HCT116 (cell line): ENCODE measurements at regions not wholly inside any gene's neighbourhood (a gene's known extent, or its start where the extent isn't known, plus 50 kb on each side); places are given as distances from the start of the nearest gene placed in this dataset.

Experiments
- ATAC-seq: fragments of 200-7000 bp; cut with Tn5 transposase; 2 replicates; pipeline ENCODE4 v1.9.1; 2020; ENCODE audit warnings: mild to moderate bottlenecking, moderate library complexity
- BruUV-seq: library from RNA; stranded (reverse); fragments of 400-500 nt; replicated peaks from 2 replicates; lab custom pipeline; 2021; lab: Mats Ljungman, UMichigan
- CTCF ChIA-PET: fragments of 300-600 bp; sonication (Branson Sonifier 250); formaldehyde crosslinking; loops from one replicate; lab custom pipeline; 2021; ENCODE audit warnings: antibody characterized with exemption; lab: Charles Lee
- POLR2A ChIA-PET: fragments of 300-600, 350-600 bp; sonication (Branson Sonifier 250); formaldehyde crosslinking; loops from one replicate; lab custom pipeline; 2021; ENCODE audit warnings: antibody characterized with exemption; lab: Charles Lee
- RAD21 ChIA-PET, 2 experiments: fragments of 300-600 bp; sonication (Branson Sonifier 250); formaldehyde crosslinking; loops; one replicate each; lab custom pipeline; 2023; ENCODE audit warnings: low total read pairs in 2 of 2; ENCODE audit not compliant: uncharacterized antibody in 2 of 2, unreplicated experiment in 2 of 2, low non-redundant PET in 1 of 2; lab: Charles Lee
- DNase-seq: peaks from one replicate; pipeline ENCODE4 v3.0.0-alpha.2; 2010; ENCODE audit warnings: low read depth, low spot score
- H2AFZ ChIP-seq: fragments of 200-600 bp; shearing (Covaris generic), sonication (generic); 2 replicates; pipeline ENCODE4 v1.6.1; 2017; ENCODE audit warnings: low read depth, mixed run types, mixed read lengths, antibody characterized with exemption, low read length; ENCODE audit not compliant: poor library complexity, severe bottlenecking
- H3K27ac ChIP-seq: 2 replicates; pipeline ENCODE4 v1.5.1; 2012; ENCODE audit warnings: low read depth, low read length
- H3K27me3 ChIP-seq: fragments of 200-600 bp; sonication (generic); 2 replicates; pipeline ENCODE4 v1.6.1; 2016; ENCODE audit warnings: mixed run types, low read length, mixed read lengths; ENCODE audit not compliant: insufficient read depth
- H3K36me3 ChIP-seq, 2 experiments: fragments of 200-500 bp in 1 of 2; fragments of 200-600 bp in 1 of 2; sonication (Bioruptor generic) in 1 of 2; sonication (generic) in 1 of 2; 2 replicates each; pipeline versions ENCODE4 v1.5.1 to v1.6.1; 2014 to 2016; ENCODE audit warnings: low read length in 2 of 2, inconsistent platforms in 1 of 2, mixed read lengths in 1 of 2, mixed run types in 1 of 2; ENCODE audit not compliant: insufficient read depth in 2 of 2, control insufficient read depth in 1 of 2
- H3K4me1 ChIP-seq, 2 experiments: fragments of 200-600 bp in 1 of 2; sonication (generic) in 1 of 2; 2 replicates each; pipeline versions ENCODE4 v1.5.1 to v1.6.1; 2012 to 2017; ENCODE audit warnings: low read length in 2 of 2, inconsistent platforms in 1 of 2, mild to moderate bottlenecking in 1 of 2, mixed read lengths in 1 of 2, mixed run types in 1 of 2, moderate library complexity in 1 of 2; ENCODE audit not compliant: insufficient read depth in 2 of 2, control insufficient read depth in 1 of 2
- H3K4me2 ChIP-seq: fragments of 200-600 bp; sonication (generic); 2 replicates; pipeline ENCODE4 v1.6.1; 2017; ENCODE audit warnings: mixed run types, low read length, mixed read lengths
- H3K4me3 ChIP-seq, 2 experiments: fragments of 200-600 bp in 1 of 2; sonication (generic) in 1 of 2; replicated peaks in 1 of 2; 2 replicates each; pipeline ENCODE4 v1.5.1; 2011 to 2016; ENCODE audit warnings: low read length in 2 of 2, control low read depth in 1 of 2, low read depth in 1 of 2, mild to moderate bottlenecking in 1 of 2, mixed read lengths in 1 of 2, mixed run types in 1 of 2
- H3K79me2 ChIP-seq: fragments of 200-600 bp; sonication (generic); 2 replicates; pipeline ENCODE4 v1.6.1; 2017; ENCODE audit warnings: mild to moderate bottlenecking, mixed run types, low read length, moderate library complexity, mixed read lengths; ENCODE audit not compliant: insufficient read depth
- H3K9ac ChIP-seq: fragments of 200-600 bp; sonication (generic); 2 replicates; pipeline ENCODE4 v1.6.1; 2016; ENCODE audit warnings: low read length, mixed read lengths
- H3K9me2 ChIP-seq: fragments of 200-600 bp; sonication (generic), shearing (Covaris generic); 2 replicates; pipeline ENCODE4 v1.6.1; 2017; ENCODE audit warnings: mixed run types, mild to moderate bottlenecking, moderate library complexity; ENCODE audit not compliant: insufficient read depth
- H3K9me3 ChIP-seq, 2 experiments: fragments of 200-500 bp in 1 of 2; fragments of 200-600 bp in 1 of 2; sonication (Bioruptor generic) in 1 of 2; sonication (generic) in 1 of 2; 2 replicates each; pipeline ENCODE4 v1.6.1; 2014 to 2017; ENCODE audit warnings: low read length in 2 of 2, mixed read lengths in 2 of 2, inconsistent platforms in 1 of 2, low read depth in 1 of 2, mild to moderate bottlenecking in 1 of 2, mixed run types in 1 of 2, moderate library complexity in 1 of 2; ENCODE audit not compliant: control insufficient read depth in 1 of 2, insufficient read depth in 1 of 2
- H4K20me1 ChIP-seq: fragments of 200-600 bp; sonication (generic), shearing (Covaris generic); 2 replicates; pipeline ENCODE4 v1.6.1; 2017; ENCODE audit warnings: mixed run types, mild to moderate bottlenecking, moderate library complexity; ENCODE audit not compliant: insufficient read depth
- CBX3 ChIP-seq: IDR thresholded peaks from 2 replicates; pipeline ENCODE4 v1.6.1; 2012; ENCODE audit warnings: low read depth
- CEBPB ChIP-seq: IDR thresholded peaks from 2 replicates; pipeline ENCODE4 v1.6.1; 2012; ENCODE audit warnings: low read depth
- ELF1 ChIP-seq: IDR thresholded peaks from 2 replicates; pipeline ENCODE4 v1.6.1; 2012; ENCODE audit warnings: low read depth, borderline replicate concordance
- EZH2phosphoT487 ChIP-seq: fragments of 200-600 bp; IDR thresholded peaks from 2 replicates; pipeline ENCODE4 v1.6.1; 2018; ENCODE audit warnings: antibody characterized with exemption, borderline replicate concordance
- FOSL1 ChIP-seq: IDR thresholded peaks from 2 replicates; pipeline ENCODE4 v1.6.1; 2012; ENCODE audit warnings: low read depth
- RAD21 ChIP-seq: IDR thresholded peaks from 2 replicates; pipeline ENCODE4 v1.6.1; 2012; ENCODE audit warnings: low read depth, mild to moderate bottlenecking
- SIN3A ChIP-seq: IDR thresholded peaks from 2 replicates; pipeline ENCODE4 v1.6.1; 2012; ENCODE audit warnings: low read depth
- SP1 ChIP-seq: IDR thresholded peaks from 2 replicates; pipeline ENCODE4 v1.6.1; 2012; ENCODE audit warnings: low read depth
- SRF ChIP-seq: IDR thresholded peaks from 2 replicates; pipeline ENCODE4 v1.6.1; 2012; ENCODE audit warnings: low read depth
- YY1 ChIP-seq: IDR thresholded peaks from 2 replicates; pipeline ENCODE4 v1.6.1; 2011; ENCODE audit warnings: low read length, low read depth, moderate library complexity, mild to moderate bottlenecking; ENCODE audit not compliant: insufficient replicate concordance; ENCODE audit errors: extremely low read depth
- ZFX ChIP-seq: fragments of 450-650 bp; IDR thresholded peaks from 2 replicates; pipeline ENCODE4 v1.6.1; 2017
- intact Hi-C: fragments of 100-400 bp; cut with micrococcal nuclease; formaldehyde crosslinking; loops from 2 replicates; pipeline ENCODE4 v1.10.0; 2022
- TF ChIP-seq, protein P1 (sequence below): IDR thresholded peaks from 2 replicates; pipeline ENCODE4 v1.6.1; 2011; ENCODE audit warnings: mild to moderate bottlenecking, low read length, moderate library complexity; ENCODE audit not compliant: insufficient replicate concordance; ENCODE audit errors: extremely low read depth

- TF ChIP-seq RAD21 (no peak), YY1 (no peak), ELF1 (no peak), CBX3 (no peak), ZFX (no peak), CEBPB (no peak), EZH2phosphoT487 (no peak), SP1 (no peak), SRF (no peak)
- TF ChIP-seq, protein P1, sequence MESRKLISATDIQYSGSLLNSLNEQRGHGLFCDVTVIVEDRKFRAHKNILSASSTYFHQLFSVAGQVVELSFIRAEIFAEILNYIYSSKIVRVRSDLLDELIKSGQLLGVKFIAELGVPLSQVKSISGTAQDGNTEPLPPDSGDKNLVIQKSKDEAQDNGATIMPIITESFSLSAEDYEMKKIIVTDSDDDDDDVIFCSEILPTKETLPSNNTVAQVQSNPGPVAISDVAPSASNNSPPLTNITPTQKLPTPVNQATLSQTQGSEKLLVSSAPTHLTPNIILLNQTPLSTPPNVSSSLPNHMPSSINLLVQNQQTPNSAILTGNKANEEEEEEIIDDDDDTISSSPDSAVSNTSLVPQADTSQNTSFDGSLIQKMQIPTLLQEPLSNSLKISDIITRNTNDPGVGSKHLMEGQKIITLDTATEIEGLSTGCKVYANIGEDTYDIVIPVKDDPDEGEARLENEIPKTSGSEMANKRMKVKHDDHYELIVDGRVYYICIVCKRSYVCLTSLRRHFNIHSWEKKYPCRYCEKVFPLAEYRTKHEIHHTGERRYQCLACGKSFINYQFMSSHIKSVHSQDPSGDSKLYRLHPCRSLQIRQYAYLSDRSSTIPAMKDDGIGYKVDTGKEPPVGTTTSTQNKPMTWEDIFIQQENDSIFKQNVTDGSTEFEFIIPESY, result no peak
These were observed 66.3 kb upstream of the ADGRG2 start (continued) for GRCh38 chrX:19188566-19188965.

DNA sequence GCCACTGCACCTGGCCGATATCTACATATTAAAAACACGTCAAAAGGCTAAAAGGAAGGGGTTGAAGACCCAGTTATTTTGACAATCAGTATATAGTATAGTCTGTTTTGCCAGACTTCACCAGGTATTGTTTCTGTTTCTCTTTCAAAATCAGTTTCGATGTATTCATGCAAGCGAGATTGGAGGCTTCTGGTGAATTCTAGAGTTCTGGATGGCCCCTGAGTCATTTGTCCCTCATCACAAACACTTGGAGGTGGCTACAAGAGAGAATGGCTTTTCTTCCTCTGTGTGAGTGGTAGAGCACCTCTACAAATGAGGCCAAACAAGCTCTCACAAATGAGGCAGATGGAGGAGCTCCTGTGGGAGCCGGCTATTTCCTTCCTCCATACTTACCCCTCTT is 68.6 kb upstream of the ADGRG2 start:
- Histone ChIP-seq H3K4me3 (no peak overlapping the region), H3K36me3 (no peaks in the 10 kb centered on the region), H3K9me3 (no peaks in the 10 kb centered on the region), H2AFZ (no peak overlapping the region), H3K27me3 (no peaks in the 10 kb centered on the region), H3K4me2 (no peak overlapping the region), H3K4me1 (no peaks in the 10 kb centered on the region), H3K27ac (no peak overlapping the region), H4K20me1 (no peaks in the 10 kb centered on the region), H3K9ac (no peak overlapping the region), H3K9me2 (no peaks in the 10 kb centered on the region), H3K79me2 (no peaks in the 10 kb centered on the region)
- intact Hi-C loops, result no loop called here
- ChIA-PET CTCF (no interaction called here), POLR2A (no interaction called here), RAD21 (no interaction called here)
- no TSS peak for BruUV-seq
- DNase-seq, result no peak
- no peak for TF ChIP-seq SIN3A
- no peak for TF ChIP-seq FOSL1
- no peak for TF ChIP-seq ZFX
- no peak for TF ChIP-seq ELF1
- TF ChIP-seq, protein P1, result no peak
- no peak for TF ChIP-seq SP1
- no peak for TF ChIP-seq CEBPB
- ATAC-seq, result no peak
